ENCODE measurements at regions not wholly inside any gene's neighbourhood (a gene's known extent, or its start where the extent isn't known, plus 50 kb on each side); places are given as distances from the start of the nearest gene placed in this dataset.

GRCh38 chr12:4850857-4851380 lies 58.8 kb upstream of the KCNA1 start:
- Histone ChIP-seq H3K79me2 (replicated peaks; ENCODE audit: insufficient read depth) (no peaks in the 10 kb centered on the region), H3K4me2 (no peak overlapping the region), H3K27me3 (ENCODE audit: insufficient read depth) (no peaks in the 10 kb centered on the region), H4K20me1 (replicated peaks; ENCODE audit: insufficient read depth) (no peaks in the 10 kb centered on the region; the same call in 1 of the 2 replicates), H3K4me1 (ENCODE audit: insufficient read depth) (no peaks in the 10 kb centered on the region), H2AFZ (no peak overlapping the region), H3K27ac (ENCODE audit: low read depth) (no peak overlapping the region), H3K9me2 (ENCODE audit: insufficient read depth) (no peaks in the 10 kb centered on the region), H3K4me3 (no peak overlapping the region), H3F3A (replicated peaks; ENCODE audit: low read depth) (no peaks in the 10 kb centered on the region), H3K36me3 (ENCODE audit: insufficient read depth) (no peaks in the 10 kb centered on the region)
- ATAC-seq = no peak
- no peak for TF ChIP-seq EZH2phosphoT487 (IDR thresholded peaks at IDR 0.05; ENCODE audit: unreplicated experiment)
- TF ChIP-seq POLR2AphosphoS5 (IDR thresholded peaks at IDR 0.05; ENCODE audit: low read depth) = no peak
- TF ChIP-seq NANOG (IDR thresholded peaks at IDR 0.05; ENCODE audit: borderline replicate concordance) = no peak
- no peak for TF ChIP-seq EZH2 (IDR thresholded peaks at IDR 0.05; ENCODE audit: low read depth, unreplicated experiment)
- TF ChIP-seq STAT1 (IDR thresholded peaks at IDR 0.05; ENCODE audit: unreplicated experiment) = no peak
- TF ChIP-seq CREB1 (CRISPR knock-in tag; IDR thresholded peaks at IDR 0.05; ENCODE audit: low read depth) = no peak
- no peak for TF ChIP-seq ZNF114 (CRISPR knock-in tag; IDR thresholded peaks at IDR 0.05)
- TF ChIP-seq ZNF331 (CRISPR knock-in tag; IDR thresholded peaks at IDR 0.05; ENCODE audit: low read depth) = no peak
- TF ChIP-seq REST (IDR thresholded peaks at IDR 0.05; ENCODE audit: unreplicated experiment) = no peak
- TF ChIP-seq CTCF (conservative IDR thresholded peaks at IDR 0.05; ENCODE audit: low read depth in 2 of 2) = no peak
- TF ChIP-seq JUNB (IDR thresholded peaks at IDR 0.05; ENCODE audit: unreplicated experiment) = no peak
- TF ChIP-seq ZNF462 (CRISPR knock-in tag; IDR thresholded peaks at IDR 0.05) = no peak
- no peak for TF ChIP-seq ETS1 (IDR thresholded peaks at IDR 0.05)
- no peak overlapping the region for H3K4me3 Mint-ChIP-seq
- H3K9me3 Mint-ChIP-seq = no peaks in the 10 kb centered on the region
- no peak for DNase-seq (ENCODE audit: low spot score)
- H3K27me3 Mint-ChIP-seq (ENCODE audit: insufficient read depth, low read depth, poor library complexity) = peaks cover 13% of the 10 kb centered on the region
- no peaks in the 10 kb centered on the region; the same call in 2 of the 3 replicates for H3K36me3 Mint-ChIP-seq (ENCODE audit: low read depth)
- no peaks in the 10 kb centered on the region for H3K4me1 Mint-ChIP-seq
- H3K27ac Mint-ChIP-seq = no peak overlapping the region

Data from GM23338 (cell line).